Astrocyte (in vitro differentiated cells and primary cell): ENCODE measurements at regions not wholly inside any gene's neighbourhood (a gene's known extent, or its start where the extent isn't known, plus 50 kb on each side); places are given as distances from the start of the nearest gene placed in this dataset.

Source experiments
- DNase-seq: peaks from one replicate; pipeline ENCODE4 v3.0.0-alpha.2; 2010; ENCODE audit warnings: low read depth
- FAIRE-seq: peaks from 2 replicates; lab custom pipeline; 2011; peaks lifted over from hg19 to GRCh38; lab: Jason Lieb, UNC
- H2AFZ ChIP-seq: 2 replicates; pipeline ENCODE4 v1.6.0; 2012; ENCODE audit warnings: low read depth, low read length, inconsistent platforms
- H3K27ac ChIP-seq: 2 replicates; pipeline ENCODE4 v1.5.1; 2011; ENCODE audit warnings: low read depth, low read length, inconsistent platforms
- H3K27me3 ChIP-seq: 2 replicates; pipeline ENCODE4 v1.6.0; 2011; ENCODE audit warnings: low read length, inconsistent platforms; ENCODE audit not compliant: insufficient read depth
- H3K36me3 ChIP-seq: 2 replicates; pipeline ENCODE4 v1.5.1; 2011; ENCODE audit warnings: low read length, inconsistent platforms; ENCODE audit not compliant: insufficient read depth
- H3K4me1 ChIP-seq: 2 replicates; pipeline ENCODE4 v1.5.1; 2011; ENCODE audit warnings: low read length, inconsistent platforms; ENCODE audit not compliant: insufficient read depth
- H3K4me2 ChIP-seq: 2 replicates; pipeline ENCODE4 v1.6.0; 2012; ENCODE audit warnings: low read length, inconsistent platforms
- H3K4me3 ChIP-seq: 2 replicates; pipeline ENCODE4 v1.5.1; 2011; ENCODE audit warnings: low read depth, mild to moderate bottlenecking, low read length, inconsistent platforms; ENCODE audit not compliant: insufficient read depth
- H3K79me2 ChIP-seq: 2 replicates; pipeline ENCODE4 v1.6.0; 2012; ENCODE audit warnings: mild to moderate bottlenecking, low read length, inconsistent platforms; ENCODE audit not compliant: insufficient read depth
- H3K9ac ChIP-seq: 2 replicates; pipeline ENCODE4 v1.6.0; 2012; ENCODE audit warnings: mild to moderate bottlenecking, low read length, inconsistent platforms
- H3K9me3 ChIP-seq: 2 replicates; pipeline ENCODE4 v1.5.1; 2012; ENCODE audit warnings: low read depth, mild to moderate bottlenecking, low read length, inconsistent platforms; ENCODE audit not compliant: insufficient read depth
- H4K20me1 ChIP-seq: 2 replicates; pipeline ENCODE4 v1.6.0; 2012; ENCODE audit warnings: low read length, inconsistent platforms; ENCODE audit not compliant: insufficient read depth
- H3K27ac Mint-ChIP-seq: one replicate; pipeline ENCODE4 v1.8.0; 2021; ENCODE audit warnings: mild to moderate bottlenecking, mixed read lengths; ENCODE audit not compliant: unreplicated experiment
- H3K27me3 Mint-ChIP-seq: one replicate; pipeline ENCODE4 v1.8.0; 2021; ENCODE audit warnings: low read depth, mixed read lengths; ENCODE audit not compliant: unreplicated experiment
- H3K36me3 Mint-ChIP-seq: one replicate; pipeline ENCODE4 v1.8.0; 2021; ENCODE audit warnings: low read depth, mixed read lengths; ENCODE audit not compliant: unreplicated experiment
- H3K4me1 Mint-ChIP-seq: one replicate; pipeline ENCODE4 v1.8.0; 2021; ENCODE audit warnings: low read depth, mixed read lengths; ENCODE audit not compliant: unreplicated experiment
- H3K4me3 Mint-ChIP-seq: one replicate; pipeline ENCODE4 v1.8.0; 2021; ENCODE audit warnings: mild to moderate bottlenecking, moderate library complexity, mixed read lengths; ENCODE audit not compliant: unreplicated experiment
- H3K9me3 Mint-ChIP-seq: one replicate; pipeline ENCODE4 v1.8.0; 2021; ENCODE audit warnings: mild to moderate bottlenecking, mixed read lengths; ENCODE audit not compliant: unreplicated experiment
- CTCF ChIP-seq: IDR thresholded peaks from 2 replicates; pipeline ENCODE4 v1.5.1; 2011; ENCODE audit warnings: low read depth, mild to moderate bottlenecking, inconsistent platforms, low read length, moderate library complexity; ENCODE audit not compliant: insufficient read depth
- EZH2 ChIP-seq: IDR thresholded peaks from 2 replicates; pipeline ENCODE4 v1.6.1; 2012; ENCODE audit warnings: mild to moderate bottlenecking, low read length, inconsistent platforms; ENCODE audit not compliant: insufficient read depth

GRCh38 chrX:11995146-11995545 lies 143.1 kb upstream of the FRMPD4 start:
- TF ChIP-seq CTCF (no peak), EZH2 (no peak)
- Mint-ChIP-seq H3K4me3 (no peak overlapping the region), H3K9me3 (no peaks in the 10 kb centered on the region), H3K36me3 (no peaks in the 10 kb centered on the region), H3K27me3 (no peaks in the 10 kb centered on the region), H3K27ac (no peak overlapping the region), H3K4me1 (no peaks in the 10 kb centered on the region)
- no peak overlapping the region for H3K4me2 ChIP-seq
- H2AFZ ChIP-seq: no peak overlapping the region
- DNase-seq (no peak), FAIRE-seq (no peak)
- no peak overlapping the region for H3K4me3 ChIP-seq
- no peaks in the 10 kb centered on the region for H3K9me3 ChIP-seq
- H3K36me3 ChIP-seq: no peaks in the 10 kb centered on the region
- no peaks in the 10 kb centered on the region for H4K20me1 ChIP-seq
- H3K27me3 ChIP-seq: no peaks in the 10 kb centered on the region
- no peaks in the 10 kb centered on the region for H3K79me2 ChIP-seq
- H3K9ac ChIP-seq: no peak overlapping the region
- H3K27ac ChIP-seq: no peak overlapping the region
- H3K4me1 ChIP-seq: no peaks in the 10 kb centered on the region

GRCh38 chrX:11996810-11997209 lies 141.5 kb upstream of the FRMPD4 start:
- Histone ChIP-seq H3K36me3 (no peaks in the 10 kb centered on the region), H3K9me3 (no peaks in the 10 kb centered on the region), H3K4me1 (no peaks in the 10 kb centered on the region), H2AFZ (no peak overlapping the region), H3K4me2 (no peak overlapping the region), H3K4me3 (no peak overlapping the region), H3K79me2 (no peaks in the 10 kb centered on the region), H4K20me1 (no peaks in the 10 kb centered on the region), H3K9ac (no peak overlapping the region), H3K27me3 (no peaks in the 10 kb centered on the region), H3K27ac (no peak overlapping the region)
- FAIRE-seq (no peak), DNase-seq (no peak)
- Mint-ChIP-seq H3K4me3 (no peak overlapping the region), H3K4me1 (no peaks in the 10 kb centered on the region), H3K27ac (no peak overlapping the region), H3K36me3 (no peaks in the 10 kb centered on the region), H3K9me3 (no peaks in the 10 kb centered on the region), H3K27me3 (no peaks in the 10 kb centered on the region)
- TF ChIP-seq EZH2 (no peak), CTCF (no peak)

- H3K4me1 Mint-ChIP-seq: no peaks in the 10 kb centered on the region
- no peak for DNase-seq
- Histone ChIP-seq H3K79me2 (no peaks in the 10 kb centered on the region), H3K4me1 (no peaks in the 10 kb centered on the region), H3K9me3 (no peaks in the 10 kb centered on the region), H3K4me2 (no peak overlapping the region), H2AFZ (no peak overlapping the region), H4K20me1 (no peaks in the 10 kb centered on the region), H3K9ac (no peak overlapping the region), H3K27ac (no peak overlapping the region), H3K27me3 (no peaks in the 10 kb centered on the region), H3K4me3 (no peak overlapping the region), H3K36me3 (no peaks in the 10 kb centered on the region)
- FAIRE-seq: no peak
- no peaks in the 10 kb centered on the region for H3K9me3 Mint-ChIP-seq
- no peaks in the 10 kb centered on the region for H3K27me3 Mint-ChIP-seq
- no peak overlapping the region for H3K27ac Mint-ChIP-seq
- TF ChIP-seq EZH2 (no peak), CTCF (no peak)
- no peaks in the 10 kb centered on the region for H3K36me3 Mint-ChIP-seq
- H3K4me3 Mint-ChIP-seq: no peak overlapping the region
These were observed 139.3 kb upstream of the FRMPD4 start for GRCh38 chrX:11998944-11999343.
